ENCODE measurements at regions not wholly inside any gene's neighbourhood (a gene's known extent, or its start where the extent isn't known, plus 50 kb on each side); places are given as distances from the start of the nearest gene placed in this dataset.

DNA sequence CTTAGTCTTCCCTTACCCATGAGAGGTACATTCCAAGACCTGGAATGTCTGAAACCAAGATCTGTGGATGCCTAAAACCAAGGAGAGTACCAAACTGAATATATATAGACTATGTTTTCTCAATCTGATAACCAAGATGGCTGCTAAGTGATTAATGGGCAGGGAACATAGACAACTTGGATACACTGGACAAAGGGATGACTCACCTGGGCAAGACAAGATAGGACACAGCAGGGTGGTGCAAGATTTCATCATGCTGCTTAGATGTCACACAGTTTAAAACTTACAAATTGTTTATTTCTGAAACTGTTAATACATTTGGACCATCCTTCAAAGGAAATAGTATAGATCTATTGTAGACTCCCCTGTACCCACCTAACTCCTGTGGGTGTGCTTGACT is 130.9 kb downstream of the HTR1A start:
- TF ChIP-seq, protein P1, sequence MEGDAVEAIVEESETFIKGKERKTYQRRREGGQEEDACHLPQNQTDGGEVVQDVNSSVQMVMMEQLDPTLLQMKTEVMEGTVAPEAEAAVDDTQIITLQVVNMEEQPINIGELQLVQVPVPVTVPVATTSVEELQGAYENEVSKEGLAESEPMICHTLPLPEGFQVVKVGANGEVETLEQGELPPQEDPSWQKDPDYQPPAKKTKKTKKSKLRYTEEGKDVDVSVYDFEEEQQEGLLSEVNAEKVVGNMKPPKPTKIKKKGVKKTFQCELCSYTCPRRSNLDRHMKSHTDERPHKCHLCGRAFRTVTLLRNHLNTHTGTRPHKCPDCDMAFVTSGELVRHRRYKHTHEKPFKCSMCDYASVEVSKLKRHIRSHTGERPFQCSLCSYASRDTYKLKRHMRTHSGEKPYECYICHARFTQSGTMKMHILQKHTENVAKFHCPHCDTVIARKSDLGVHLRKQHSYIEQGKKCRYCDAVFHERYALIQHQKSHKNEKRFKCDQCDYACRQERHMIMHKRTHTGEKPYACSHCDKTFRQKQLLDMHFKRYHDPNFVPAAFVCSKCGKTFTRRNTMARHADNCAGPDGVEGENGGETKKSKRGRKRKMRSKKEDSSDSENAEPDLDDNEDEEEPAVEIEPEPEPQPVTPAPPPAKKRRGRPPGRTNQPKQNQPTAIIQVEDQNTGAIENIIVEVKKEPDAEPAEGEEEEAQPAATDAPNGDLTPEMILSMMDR (IDR thresholded peaks at IDR 0.05; ENCODE audit: poor library complexity, severe bottlenecking) = no peak
- no peak for TF ChIP-seq TAF1 (IDR thresholded peaks at IDR 0.05; ENCODE audit: low read depth)
- no peak for TF ChIP-seq SMC3 (conservative IDR thresholded peaks at IDR 0.05; ENCODE audit: poor library complexity)
- TF ChIP-seq, protein P2, sequence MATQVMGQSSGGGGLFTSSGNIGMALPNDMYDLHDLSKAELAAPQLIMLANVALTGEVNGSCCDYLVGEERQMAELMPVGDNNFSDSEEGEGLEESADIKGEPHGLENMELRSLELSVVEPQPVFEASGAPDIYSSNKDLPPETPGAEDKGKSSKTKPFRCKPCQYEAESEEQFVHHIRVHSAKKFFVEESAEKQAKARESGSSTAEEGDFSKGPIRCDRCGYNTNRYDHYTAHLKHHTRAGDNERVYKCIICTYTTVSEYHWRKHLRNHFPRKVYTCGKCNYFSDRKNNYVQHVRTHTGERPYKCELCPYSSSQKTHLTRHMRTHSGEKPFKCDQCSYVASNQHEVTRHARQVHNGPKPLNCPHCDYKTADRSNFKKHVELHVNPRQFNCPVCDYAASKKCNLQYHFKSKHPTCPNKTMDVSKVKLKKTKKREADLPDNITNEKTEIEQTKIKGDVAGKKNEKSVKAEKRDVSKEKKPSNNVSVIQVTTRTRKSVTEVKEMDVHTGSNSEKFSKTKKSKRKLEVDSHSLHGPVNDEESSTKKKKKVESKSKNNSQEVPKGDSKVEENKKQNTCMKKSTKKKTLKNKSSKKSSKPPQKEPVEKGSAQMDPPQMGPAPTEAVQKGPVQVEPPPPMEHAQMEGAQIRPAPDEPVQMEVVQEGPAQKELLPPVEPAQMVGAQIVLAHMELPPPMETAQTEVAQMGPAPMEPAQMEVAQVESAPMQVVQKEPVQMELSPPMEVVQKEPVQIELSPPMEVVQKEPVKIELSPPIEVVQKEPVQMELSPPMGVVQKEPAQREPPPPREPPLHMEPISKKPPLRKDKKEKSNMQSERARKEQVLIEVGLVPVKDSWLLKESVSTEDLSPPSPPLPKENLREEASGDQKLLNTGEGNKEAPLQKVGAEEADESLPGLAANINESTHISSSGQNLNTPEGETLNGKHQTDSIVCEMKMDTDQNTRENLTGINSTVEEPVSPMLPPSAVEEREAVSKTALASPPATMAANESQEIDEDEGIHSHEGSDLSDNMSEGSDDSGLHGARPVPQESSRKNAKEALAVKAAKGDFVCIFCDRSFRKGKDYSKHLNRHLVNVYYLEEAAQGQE (IDR thresholded peaks at IDR 0.05; ENCODE audit: borderline replicate concordance) = no peak
